Left lung (tissue), 4 donors: ENCODE measurements at regions not wholly inside any gene's neighbourhood (a gene's known extent, or its start where the extent isn't known, plus 50 kb on each side); places are given as distances from the start of the nearest gene placed in this dataset.

Experiments used
- ATAC-seq: fragments of 200-7000 bp; cut with Tn5 transposase; one replicate; pipeline ENCODE4 v1.9.1; 2020; ENCODE audit warnings: moderate library complexity
- DNase-seq, 4 donors: peaks; one replicate each; pipeline ENCODE4 v3.0.0-alpha.2; 2013 to 2020
- H3K27ac ChIP-seq, 2 donors: fragments of 200-600 bp; sonication (generic) in 1 of 2; one replicate each; pipeline versions ENCODE4 v1.5.0 to v1.8.0; 2020 to 2021
- H3K27me3 ChIP-seq, 2 donors: fragments of 200-600 bp; sonication (generic) in 1 of 2; one replicate each; pipeline versions ENCODE4 v1.5.0 to v1.8.0; 2020 to 2021
- H3K36me3 ChIP-seq, 2 donors: fragments of 200-600 bp; sonication (generic) in 1 of 2; one replicate each; pipeline versions ENCODE4 v1.5.0 to v1.8.0; 2020 to 2021
- H3K4me1 ChIP-seq, 2 donors: fragments of 200-600 bp; one replicate each; pipeline ENCODE4 v1.8.0; 2021
- H3K4me3 ChIP-seq, 2 donors: fragments of 200-600 bp; sonication (generic) in 1 of 2; one replicate each; pipeline versions ENCODE4 v1.5.0 to v1.8.0; 2020 to 2021; ENCODE audit warnings: mild to moderate bottlenecking in 1 of 2
- H3K9me3 ChIP-seq, 2 donors: fragments of 200-600 bp; sonication (generic) in 1 of 2; one replicate each; pipeline versions ENCODE4 v1.5.0 to v1.8.0; 2020 to 2021
- CTCF ChIP-seq, 2 donors: fragments of 200-600 bp; sonication (generic) in 1 of 2; IDR thresholded peaks; one replicate each; pipeline versions ENCODE4 v1.5.0 to v1.8.0; 2021; ENCODE audit warnings: antibody characterized with exemption in 2 of 2
- intact Hi-C, 2 donors: fragments of 100-400 bp; cut with DNase I; formaldehyde crosslinking; loops; one replicate each; pipeline versions ENCODE4 v1.11.2 to v1.14.2; 2022
- donor health status: DM: no; HTN: yes; CAD: no.
- donor health status: DM: no; HTN: no; CAD: no.

- peak; percentile 69 for ATAC-seq
- Histone ChIP-seq H3K27me3 (no peaks in the 10 kb centered on the region), H3K9me3 (no peaks in the 10 kb centered on the region), H3K36me3 (no peaks in the 10 kb centered on the region), H3K4me3 (no peak overlapping the region), H3K4me1 (peaks cover 0 to 5% of the 10 kb centered on the region in 2 donors), H3K27ac (peak overlapping the region in 1 of 2 donors; percentile 74)
- DNase-seq: peak in 1 of 4 donors; percentile 16
- intact Hi-C loops: no loop called here
- TF ChIP-seq CTCF (IDR thresholded peaks at IDR 0.05): no peak
Measured at GRCh38 chr13:76012091-76012721, 376.1 kb downstream of the LMO7 start.

- Histone ChIP-seq H3K4me3 (no peak overlapping the region), H3K9me3 (no peaks in the 10 kb centered on the region), H3K27me3 (no peaks in the 10 kb centered on the region), H3K4me1 (peaks cover 0 to 4% of the 10 kb centered on the region in 2 donors), H3K27ac (no peak overlapping the region), H3K36me3 (no peaks in the 10 kb centered on the region)
- no peak for DNase-seq
- intact Hi-C loops: no loop called here
- ATAC-seq: no peak
- no peak for TF ChIP-seq CTCF (IDR thresholded peaks at IDR 0.05)
Measured at GRCh38 chr13:76009267-76009890, 373.2 kb downstream of the LMO7 start.

DNA sequence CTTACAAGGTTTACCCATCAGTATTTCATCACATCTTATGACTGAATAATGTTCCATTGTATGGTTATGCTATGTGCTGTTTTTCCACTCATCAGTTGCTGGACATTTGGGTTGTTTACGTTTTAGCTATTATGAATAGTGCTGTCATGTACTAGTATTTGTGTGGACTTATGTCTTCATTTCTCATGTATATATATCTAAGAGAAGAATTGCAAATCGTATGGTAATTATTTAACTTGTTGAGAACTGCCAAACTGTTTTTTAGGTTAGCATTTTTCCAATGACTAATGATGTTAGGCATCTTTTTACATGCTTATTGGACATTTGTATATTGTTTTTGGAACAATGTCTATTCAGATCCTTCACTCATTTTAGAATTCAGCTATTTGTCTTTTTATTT, 368.3 kb downstream of the LMO7 start:
- Histone ChIP-seq H3K36me3 (no peaks in the 10 kb centered on the region), H3K27me3 (no peaks in the 10 kb centered on the region), H3K4me3 (no peak overlapping the region), H3K9me3 (no peaks in the 10 kb centered on the region), H3K4me1 (no peaks in the 10 kb centered on the region), H3K27ac (no peak overlapping the region)
- TF ChIP-seq CTCF (IDR thresholded peaks at IDR 0.05): no peak
- DNase-seq: no peak
- intact Hi-C loops: no loop called here
- ATAC-seq: no peak

DNA sequence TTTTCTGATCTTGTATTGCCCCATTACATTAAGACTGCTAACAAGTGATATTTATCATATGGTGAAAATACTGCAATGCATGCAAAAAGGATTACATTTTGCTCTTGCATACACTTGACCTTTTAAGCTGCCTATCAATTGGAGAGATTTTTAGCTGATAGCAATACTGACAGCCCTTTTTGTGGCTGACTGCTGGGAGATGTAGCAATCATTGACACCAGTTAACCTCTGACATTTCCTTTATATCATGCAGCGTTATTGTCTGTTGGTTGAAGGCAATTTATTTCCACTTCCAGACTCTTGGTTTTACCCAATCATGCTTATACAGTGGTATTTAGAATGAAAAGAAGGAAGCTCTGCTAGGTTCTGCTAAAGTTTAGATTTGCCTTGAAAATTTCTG, 364.0 kb downstream of the LMO7 start:
- no peaks in the 10 kb centered on the region for H3K27me3 ChIP-seq
- no peak for TF ChIP-seq CTCF (IDR thresholded peaks at IDR 0.05)
- intact Hi-C loops: no loop called here
- no peak overlapping the region for H3K4me3 ChIP-seq
- H3K4me1 ChIP-seq: no peaks in the 10 kb centered on the region
- no peaks in the 10 kb centered on the region for H3K9me3 ChIP-seq
- ATAC-seq (no peak), DNase-seq (no peak)
- H3K27ac ChIP-seq: no peak overlapping the region
- H3K36me3 ChIP-seq: no peaks in the 10 kb centered on the region

GRCh38 chr13:75996582-75996981, 360.5 kb downstream of the LMO7 start:
- Histone ChIP-seq H3K36me3 (no peaks in the 10 kb centered on the region), H3K9me3 (no peaks in the 10 kb centered on the region), H3K27ac (no peak overlapping the region), H3K27me3 (no peaks in the 10 kb centered on the region), H3K4me1 (no peaks in the 10 kb centered on the region), H3K4me3 (no peak overlapping the region)
- DNase-seq (no peak), ATAC-seq (no peak)
- no peak for TF ChIP-seq CTCF (IDR thresholded peaks at IDR 0.05)
- intact Hi-C loops: no loop called here
